Non-pigmented ciliary epithelial cell (primary cell): ENCODE measurements at regions not wholly inside any gene's neighbourhood (a gene's known extent, or its start where the extent isn't known, plus 50 kb on each side); places are given as distances from the start of the nearest gene placed in this dataset.

Experiments
- DNase-seq: peaks from one replicate; pipeline ENCODE4 v3.0.0-alpha.2; 2010; ENCODE audit warnings: low read depth

DNA sequence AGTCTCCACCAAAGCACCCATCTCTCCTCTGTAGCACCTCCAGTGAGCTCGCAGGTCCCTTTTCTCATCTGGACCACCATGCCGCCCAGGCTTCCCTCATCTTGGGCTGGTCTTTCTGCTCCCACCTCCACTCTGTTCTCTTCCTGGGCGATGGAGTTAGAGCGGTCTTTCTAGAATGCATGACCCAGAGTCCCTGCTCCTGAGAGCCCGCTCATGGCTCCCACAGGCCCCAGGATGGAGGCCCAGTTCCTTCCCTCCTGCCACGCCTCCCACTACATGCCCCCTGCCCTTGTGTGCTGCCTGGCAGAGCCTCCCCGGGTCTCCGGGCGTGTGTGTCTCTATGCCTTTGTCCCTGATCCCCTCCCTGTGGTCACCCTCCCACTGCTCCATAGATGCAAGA lies 100.7 kb upstream of the RTL1 start:
- no peak for DNase-seq

DNA sequence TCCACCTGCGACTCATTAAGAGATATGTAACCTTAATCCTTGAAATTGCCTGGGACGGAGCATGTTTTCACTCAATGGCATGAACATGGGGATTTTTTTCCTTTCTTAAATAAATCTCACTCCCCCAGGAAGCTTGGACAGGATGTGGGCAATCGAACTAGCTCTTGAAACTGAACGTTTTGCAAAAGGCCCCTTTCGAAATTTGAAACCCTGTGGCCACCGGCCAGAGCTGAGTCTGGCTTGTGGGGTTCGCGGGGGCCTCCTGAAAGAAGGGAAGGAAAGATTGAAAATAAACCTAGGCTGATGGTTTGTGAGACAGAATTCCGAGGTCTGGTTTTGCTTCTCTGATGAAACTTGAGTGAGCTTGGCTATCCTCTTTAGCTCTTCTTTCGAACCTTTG lies 101.4 kb upstream of the RTL1 start:
- no peak for DNase-seq

GRCh38 chr14:101005447-101005846 lies 101.9 kb upstream of the RTL1 start:
- DNase-seq = no peak

DNA sequence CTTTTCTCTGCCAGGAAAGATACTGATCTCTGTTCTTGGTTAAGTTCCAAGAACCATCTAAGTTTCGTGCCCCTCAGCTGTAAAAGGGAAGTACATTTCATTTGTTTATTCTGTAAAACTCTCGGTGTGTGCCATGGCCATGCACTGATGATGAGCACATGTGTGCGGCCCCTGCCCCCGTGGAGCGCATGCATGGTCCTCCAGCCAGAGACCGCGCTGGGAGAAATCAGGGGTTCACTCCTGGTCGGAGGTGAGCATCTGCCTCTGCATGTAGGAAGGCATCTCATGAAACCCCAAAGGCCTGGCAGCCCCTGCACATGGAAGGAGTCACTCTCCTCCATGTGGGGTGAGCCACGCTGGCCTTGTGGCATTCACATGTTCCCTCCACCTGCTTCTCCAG lies 102.5 kb upstream of the RTL1 start:
- DNase-seq = no peak

GRCh38 chr14:101007004-101007614 lies 103.6 kb upstream of the RTL1 start:
- DNase-seq = no peak

- no peak for DNase-seq
Observed at GRCh38 chr14:101007765-101008164, 104.2 kb upstream of the RTL1 start.

DNA sequence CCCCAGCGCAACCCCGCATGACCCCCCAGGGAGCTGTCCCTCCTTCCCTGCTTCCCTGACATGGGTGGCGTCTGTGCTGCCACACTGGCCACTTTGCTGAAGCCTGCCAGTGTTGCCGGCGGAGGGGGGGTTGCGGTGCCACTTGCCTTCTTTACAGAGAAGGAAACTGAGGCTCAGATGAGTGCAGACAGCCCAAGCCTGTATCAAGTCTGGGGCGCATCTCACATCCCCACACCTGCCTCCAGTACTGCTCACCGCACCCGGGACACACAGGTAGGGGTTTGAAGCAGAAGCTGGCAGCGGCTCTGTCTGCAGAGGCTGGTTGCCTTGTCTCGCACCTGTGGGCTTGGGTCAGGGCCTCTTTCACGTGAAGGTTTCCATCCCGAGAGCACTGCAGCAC lies 104.7 kb upstream of the RTL1 start:
- DNase-seq = no peak

DNA sequence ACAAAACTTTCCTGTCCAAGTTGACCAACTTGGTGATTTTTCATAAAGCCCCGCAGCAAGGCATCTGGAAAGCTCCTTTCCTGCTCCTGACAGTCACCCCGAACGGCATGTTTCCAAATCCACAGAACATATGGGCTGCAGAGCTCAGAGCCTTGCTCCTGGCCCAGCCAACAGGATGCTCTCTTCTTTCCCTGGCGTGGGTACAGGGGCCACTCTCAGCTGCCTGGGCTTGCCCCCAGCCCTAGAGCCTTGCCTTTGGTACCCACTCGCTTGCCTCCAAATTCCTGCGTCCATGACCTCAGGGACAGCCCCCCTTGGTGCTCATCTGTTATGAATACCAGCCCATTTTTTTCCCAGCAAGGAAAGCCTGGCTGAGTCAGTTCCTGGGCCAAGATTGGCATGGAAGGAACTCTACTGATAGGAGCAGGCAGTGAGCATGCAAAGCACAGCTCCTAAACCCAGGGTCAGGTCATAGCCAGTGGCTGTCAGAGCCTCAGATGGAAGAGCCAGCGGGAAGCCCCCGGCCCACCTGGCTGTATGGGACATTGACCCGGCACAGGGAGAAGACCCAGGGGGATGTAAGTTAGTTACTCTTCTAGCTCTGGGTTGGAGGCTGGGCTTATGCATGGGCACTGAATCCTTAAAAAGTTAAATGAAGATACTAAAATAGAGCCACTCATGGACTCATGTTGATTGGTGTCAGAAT lies 105.3 kb upstream of the RTL1 start:
- no peak for DNase-seq

DNA sequence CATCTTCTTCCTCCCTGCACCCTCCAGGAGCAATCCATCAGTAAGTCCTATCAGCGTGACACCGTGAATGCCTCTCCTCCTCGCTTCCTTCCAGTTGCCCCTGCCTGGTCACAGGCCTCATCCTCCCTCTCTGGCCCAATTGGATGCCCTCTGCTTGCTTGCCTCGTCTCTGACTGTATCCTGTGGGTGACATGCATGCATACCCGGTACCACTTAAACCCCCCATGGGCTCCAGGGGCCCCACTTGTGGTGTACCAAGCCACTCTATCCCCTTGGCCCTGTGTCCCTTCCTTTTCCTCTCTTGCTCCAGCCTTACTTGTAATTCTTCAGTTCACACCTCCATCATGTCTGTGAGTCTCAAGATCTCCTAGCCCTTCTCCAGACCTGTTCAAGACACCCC lies 106.0 kb upstream of the RTL1 start:
- no peak for DNase-seq

GRCh38 chr14:101010293-101010692 lies 106.8 kb upstream of the RTL1 start:
- DNase-seq = no peak

DNA sequence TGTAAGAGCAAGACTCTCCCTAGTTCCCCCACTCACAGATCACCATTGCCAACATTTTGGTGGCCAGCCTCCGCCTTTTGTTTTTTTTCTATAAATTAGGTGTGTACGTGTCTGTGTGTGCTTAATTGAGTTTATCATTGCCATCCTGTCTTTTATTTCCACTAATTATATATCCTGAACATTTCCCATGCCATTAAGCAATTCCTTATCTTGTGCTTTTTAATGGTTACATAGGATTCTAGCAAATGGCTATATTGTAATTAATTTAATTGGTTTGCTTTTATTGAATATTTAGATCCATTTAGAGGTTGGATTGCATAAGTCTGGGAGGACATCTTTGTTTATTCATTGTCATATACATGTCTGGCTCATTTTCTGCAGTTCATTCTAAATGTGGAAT lies 107.3 kb upstream of the RTL1 start:
- no peak for DNase-seq

DNA sequence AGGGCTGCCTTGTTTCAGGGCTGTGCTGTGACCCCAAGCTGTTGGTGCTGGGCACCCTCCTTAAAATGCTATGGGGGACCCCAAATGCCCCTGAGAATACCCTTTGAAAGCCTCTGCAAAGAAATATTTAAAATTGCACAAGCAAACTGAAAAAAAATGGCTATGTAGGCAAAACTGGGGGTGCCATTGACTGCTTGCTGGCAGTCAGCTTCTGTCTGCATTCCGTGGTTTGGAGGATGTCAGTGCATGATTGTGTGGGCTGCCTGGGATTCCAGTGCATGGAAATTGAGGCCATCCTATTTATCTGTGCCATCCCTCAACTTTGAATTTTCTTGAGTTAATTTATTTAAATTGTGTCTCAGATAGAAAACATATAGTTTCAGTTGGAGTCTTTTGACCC lies 113.7 kb upstream of the RTL1 start:
- no peak for DNase-seq

DNA sequence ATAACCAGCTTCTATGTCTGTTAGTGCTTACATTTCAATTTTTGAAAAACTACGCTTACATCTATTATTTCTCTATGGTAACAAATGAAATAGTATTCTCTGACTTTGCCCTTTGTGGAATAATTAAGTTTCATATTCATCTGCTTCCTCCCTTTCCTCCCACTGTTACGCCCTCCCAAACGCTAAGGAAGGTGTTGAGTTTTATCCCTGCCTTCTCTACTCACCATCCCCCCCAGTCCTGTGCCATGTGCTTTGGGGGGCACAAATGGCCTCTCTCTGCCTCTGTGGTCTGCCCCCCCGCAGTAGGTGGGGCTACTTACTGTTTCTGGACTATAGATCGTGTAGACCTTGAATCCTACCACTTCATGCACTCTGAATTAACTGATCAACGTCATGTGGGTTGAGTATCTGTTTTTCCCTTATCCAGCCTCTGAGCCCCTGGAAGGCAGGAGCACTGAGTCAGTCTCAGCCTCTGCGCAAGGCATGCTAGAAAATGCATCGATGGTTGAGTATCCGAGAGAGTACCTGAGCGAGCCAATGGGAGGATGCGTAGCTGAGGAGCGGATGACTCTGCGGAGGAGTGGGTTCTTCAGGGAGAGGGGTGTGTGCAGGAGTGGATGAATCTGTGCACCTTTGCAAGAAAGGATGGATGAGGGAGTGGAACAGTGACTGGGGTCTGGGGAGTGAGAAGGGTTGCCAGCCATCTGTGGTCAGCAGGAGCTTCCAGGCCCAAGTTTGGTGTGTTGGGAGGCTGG lies 114.5 kb upstream of the RTL1 start:
- no peak for DNase-seq

DNA sequence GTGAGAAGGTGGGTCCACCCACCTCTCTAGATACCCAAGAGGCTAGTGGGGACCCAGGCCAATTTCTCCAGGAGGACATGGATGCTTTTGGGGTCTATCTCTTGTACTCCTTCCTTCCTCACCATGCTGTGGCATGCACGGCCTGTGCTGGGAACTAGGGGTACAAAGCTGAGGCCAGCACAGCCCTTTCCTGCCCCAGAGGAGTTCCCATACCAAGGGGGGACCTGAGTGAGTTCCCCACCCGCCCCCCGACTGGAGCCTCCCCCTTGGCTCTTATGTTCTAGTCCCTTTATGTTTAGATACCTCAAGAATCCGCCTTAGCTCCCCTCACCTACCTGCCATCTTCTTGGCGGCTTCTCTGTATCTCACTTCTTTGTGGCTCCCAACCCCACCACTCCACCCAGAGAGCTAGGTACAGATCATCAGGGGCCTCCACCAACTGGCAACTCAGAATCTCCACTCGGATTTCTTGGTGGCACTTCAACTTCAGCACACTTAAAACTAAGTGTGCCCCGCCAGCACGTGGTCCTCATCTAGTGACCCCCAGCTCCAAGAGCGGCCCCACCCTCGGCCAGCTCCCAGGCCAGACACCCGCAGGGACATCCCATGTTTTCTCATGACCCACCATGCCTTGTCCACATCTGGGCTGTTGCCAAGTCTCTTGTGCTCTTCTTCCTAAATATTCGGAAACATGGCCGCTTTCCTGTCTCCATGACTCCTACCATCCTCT lies 115.2 kb upstream of the RTL1 start:
- DNase-seq = no peak

DNA sequence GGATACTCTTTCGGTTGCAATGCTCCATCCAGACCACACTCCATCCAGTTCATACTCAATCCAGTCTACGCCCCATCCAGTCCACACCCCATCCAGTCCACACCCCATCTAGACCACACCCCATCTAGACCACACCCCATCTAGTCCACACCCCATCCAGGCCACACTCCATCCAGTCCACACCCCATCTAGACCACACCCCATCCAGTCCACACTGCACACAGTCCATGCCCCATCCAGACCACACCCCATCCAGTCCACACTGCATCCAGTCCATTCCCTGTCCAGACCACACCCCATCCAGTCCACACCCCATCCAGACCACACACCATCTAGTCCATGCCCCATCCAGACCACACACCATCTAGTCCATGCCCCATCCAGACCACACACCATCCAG lies 116.0 kb upstream of the RTL1 start:
- no peak for DNase-seq

GRCh38 chr14:101019990-101020710 lies 116.6 kb upstream of the RTL1 start:
- DNase-seq = no peak

- DNase-seq = no peak
Observed at GRCh38 chr14:101020834-101021370, 117.4 kb upstream of the RTL1 start.

DNA sequence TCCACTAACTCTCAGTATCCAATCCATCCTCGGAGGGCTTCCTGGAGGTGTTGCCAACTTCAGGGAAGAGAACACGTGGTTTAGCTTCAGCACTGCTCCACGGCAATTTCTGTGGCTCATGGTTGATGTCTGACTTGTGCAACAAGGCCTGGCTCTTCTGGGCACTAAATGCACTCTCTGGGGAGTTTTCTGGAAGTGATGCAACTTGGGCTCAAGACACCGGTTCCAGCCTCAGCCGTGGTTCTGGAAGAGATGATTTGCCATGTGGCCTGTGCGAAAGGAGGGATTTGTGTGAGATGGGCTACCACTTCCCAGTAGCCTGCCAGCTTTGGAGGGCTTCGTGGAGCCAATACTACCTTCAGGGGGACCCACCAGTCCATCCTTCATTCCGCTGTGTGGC lies 118.6 kb upstream of the RTL1 start:
- DNase-seq = no peak

GRCh38 chr14:101022916-101023435 lies 119.5 kb upstream of the RTL1 start:
- no peak for DNase-seq

DNA sequence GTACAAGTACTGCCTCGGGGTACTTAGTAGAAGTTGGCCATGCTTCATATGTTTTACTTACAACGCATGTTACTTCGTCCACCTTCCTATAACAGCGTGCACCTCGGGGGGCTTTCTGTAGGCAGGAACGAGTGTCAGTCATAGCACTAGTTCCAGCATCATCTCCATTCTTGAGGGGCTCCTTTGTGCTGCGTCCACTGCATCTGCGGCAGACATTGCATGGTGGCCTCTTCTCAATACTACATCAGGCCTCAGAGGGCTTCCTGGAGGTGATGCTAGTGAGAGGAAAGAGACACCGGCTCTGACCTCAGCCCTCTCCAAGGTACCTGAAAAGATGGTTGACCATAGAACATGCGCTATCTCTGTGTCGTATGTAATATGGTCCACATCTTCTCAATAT lies 121.2 kb upstream of the RTL1 start:
- DNase-seq = no peak

- no peak for DNase-seq
Observed at GRCh38 chr14:101025131-101025530, 121.6 kb upstream of the RTL1 start.

DNA sequence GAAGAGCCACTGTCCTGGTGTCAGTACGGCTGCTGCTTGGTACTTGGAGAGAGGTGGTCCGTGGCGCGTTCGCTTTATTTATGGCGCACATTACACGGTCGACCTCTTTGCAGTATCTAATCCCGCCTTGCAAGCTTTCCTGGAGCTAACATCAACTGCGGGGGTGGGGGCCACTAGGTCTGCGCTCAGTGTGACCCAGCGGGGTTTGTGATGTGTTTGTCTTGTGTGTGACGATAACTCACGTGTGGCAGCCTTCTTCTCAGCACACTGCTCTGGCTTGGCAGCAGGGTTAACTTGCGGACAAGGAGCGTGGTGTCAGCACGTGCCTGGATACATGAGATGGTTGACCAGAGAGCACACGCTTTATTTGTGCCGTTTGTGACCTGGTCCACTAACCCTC lies 122.2 kb upstream of the RTL1 start:
- no peak for DNase-seq
